K562 (cell line): ENCODE measurements at regions not wholly inside any gene's neighbourhood (a gene's known extent, or its start where the extent isn't known, plus 50 kb on each side); places are given as distances from the start of the nearest gene placed in this dataset.

Experiments used
- ATAC-seq: fragments of 200-7000 bp; cut with Tn5 transposase; 3 replicates; pipeline ENCODE4 v1.9.1; 2020; ENCODE audit warnings: moderate library complexity
- BruUV-seq: library from RNA; stranded (reverse); fragments of 400-500 nt; replicated peaks from 2 replicates; lab custom pipeline; 2021; lab: Mats Ljungman, UMichigan
- CTCF ChIA-PET: fragments of 300-600 bp; formaldehyde crosslinking; extraction: SDS; loops from one replicate; lab custom pipeline; 2021; ENCODE audit warnings: low intra/inter-chr PET ratio; lab: Yijun Ruan, JAX
- POLR2A ChIA-PET: fragments of 300-600, 350-650 bp; sonication (Branson Sonifier 250); formaldehyde crosslinking; extraction: SDS; loops from one replicate; lab custom pipeline; 2021; ENCODE audit warnings: antibody characterized with exemption, inconsistent platforms; lab: Yijun Ruan, JAX
- DNase-seq, 4 experiments: peaks; one replicate each; pipeline versions ENCODE4 v3.0.0 to v3.0.0-alpha.2; 2011 to 2018; ENCODE audit warnings: low spot score in 3 of 4, mixed read lengths in 3 of 4; ENCODE audit errors: extremely low read depth in 1 of 4
- FAIRE-seq: peaks from 2 replicates; lab custom pipeline; 2011; peaks lifted over from hg19 to GRCh38; lab: Jason Lieb, UNC
- H2AFZ ChIP-seq: 2 replicates; pipeline ENCODE4 v1.6.0; 2011; ENCODE audit warnings: low read depth, low read length, control low read depth, inconsistent platforms
- H3K27ac ChIP-seq: fragments of 200-600 bp; 3 replicates; pipeline ENCODE4 v1.8.0; 2011; ENCODE audit warnings: low read depth, mild to moderate bottlenecking, control low read depth, inconsistent platforms, low read length, moderate library complexity, mixed read lengths; ENCODE audit errors: extremely low read depth
- H3K27me3 ChIP-seq, 2 experiments: fragments of 300-600 bp in 1 of 2; 2 replicates in 1 of 2; 3 replicates in 1 of 2; pipeline versions ENCODE4 v1.6.0 to v1.8.0; 2011; ENCODE audit warnings: inconsistent platforms in 2 of 2, low read length in 2 of 2, mild to moderate bottlenecking in 1 of 2, mixed read lengths in 1 of 2, moderate library complexity in 1 of 2; ENCODE audit not compliant: control insufficient read depth in 2 of 2, insufficient read depth in 2 of 2
- H3K36me3 ChIP-seq: fragments of 300-600 bp; 3 replicates; pipeline ENCODE4 v1.8.0; 2011; ENCODE audit warnings: mild to moderate bottlenecking, low read length, inconsistent platforms; ENCODE audit not compliant: control insufficient read depth, insufficient read depth
- H3K4me1 ChIP-seq, 2 experiments: fragments of 200-600 bp in 1 of 2; replicated peaks in 1 of 2; 2 replicates in 1 of 2; 3 replicates in 1 of 2; pipeline versions ENCODE4 v1.5.1 to v1.8.0; 2011; ENCODE audit warnings: inconsistent platforms in 2 of 2, low read length in 2 of 2, mild to moderate bottlenecking in 1 of 2, mixed read lengths in 1 of 2, moderate library complexity in 1 of 2; ENCODE audit not compliant: control insufficient read depth in 2 of 2, insufficient read depth in 2 of 2
- H3K4me2 ChIP-seq: 2 replicates; pipeline ENCODE4 v1.6.1; 2011; ENCODE audit warnings: low read length, control low read depth, inconsistent platforms, mixed read lengths; ENCODE audit not compliant: insufficient read depth
- H3K4me3 ChIP-seq: fragments of 200-600 bp; sonication (generic), shearing (Covaris generic); 2 replicates; pipeline ENCODE4 v1.5.1; 2016; ENCODE audit warnings: control low read depth, inconsistent platforms
- H3K79me2 ChIP-seq: fragments of 200-600 bp; 3 replicates; pipeline ENCODE4 v1.8.0; 2011; ENCODE audit warnings: low read length, inconsistent platforms; ENCODE audit not compliant: control insufficient read depth, insufficient read depth
- H3K9ac ChIP-seq, 2 experiments: 2 replicates each; pipeline versions ENCODE4 v1.6.0 to v1.6.1; 2011; ENCODE audit warnings: low read depth in 2 of 2, low read length in 2 of 2, control low read depth in 1 of 2, inconsistent platforms in 1 of 2, mild to moderate bottlenecking in 1 of 2, mixed read lengths in 1 of 2; ENCODE audit not compliant: insufficient read depth in 1 of 2
- H3K9me1 ChIP-seq: one replicate; pipeline ENCODE4 v1.6.0; 2011; ENCODE audit warnings: inconsistent platforms, mild to moderate bottlenecking, low read length, moderate library complexity; ENCODE audit not compliant: control insufficient read depth, insufficient read depth
- H3K9me3 ChIP-seq: replicated peaks from 2 replicates; pipeline ENCODE4 v1.5.1; 2011; ENCODE audit warnings: low read depth, low read length, inconsistent platforms; ENCODE audit not compliant: control insufficient read depth, insufficient read depth
- H4K20me1 ChIP-seq: replicated peaks from 2 replicates; pipeline ENCODE4 v1.6.1; 2011; ENCODE audit warnings: low read length, inconsistent platforms, mixed read lengths; ENCODE audit not compliant: control insufficient read depth, insufficient read depth
- E2F1 ChIP-seq: sonication (generic); formaldehyde crosslinking; IDR thresholded peaks from 2 replicates; pipeline ENCODE4 v1.8.1; 2023; ENCODE audit warnings: mild to moderate bottlenecking, missing genetic modification reagents, moderate library complexity
- KDM4B ChIP-seq, 2 experiments: fragments of 450-650 bp in 1 of 2; sonication (generic) in 1 of 2; IDR thresholded peaks; 2 replicates each; pipeline ENCODE4 v1.6.1; 2016 to 2017; ENCODE audit warnings: borderline replicate concordance in 2 of 2, antibody characterized with exemption in 1 of 2, low read depth in 1 of 2, mild to moderate bottlenecking in 1 of 2
- MAFF ChIP-seq: IDR thresholded peaks from 2 replicates; pipeline ENCODE4 v1.6.1; 2012; ENCODE audit warnings: low read length, improper control_type of control experiment
- NBN ChIP-seq: fragments of 450-650 bp; IDR thresholded peaks from 2 replicates; pipeline ENCODE4 v1.6.1; 2016; ENCODE audit warnings: low read depth, mild to moderate bottlenecking
- PBX2 ChIP-seq, 2 experiments: IDR thresholded peaks in 1 of 2; conservative IDR thresholded peaks in 1 of 2; 2 replicates each; pipeline ENCODE4 v1.6.1; 2016; ENCODE audit warnings: low read depth in 2 of 2, mild to moderate bottlenecking in 1 of 2, missing compliant biosample characterization in 1 of 2, missing genetic modification characterization in 1 of 2, moderate library complexity in 1 of 2
- SMAD4 ChIP-seq: fragments of 250-450 bp; sonication (Bioruptor Pico); conservative IDR thresholded peaks from 2 replicates; pipeline ENCODE4 v1.8.0; 2021; ENCODE audit warnings: inconsistent platforms, mild to moderate bottlenecking, moderate library complexity
- SREBF1 ChIP-seq: fragments of 150-350 bp; IDR thresholded peaks from 2 replicates; pipeline ENCODE4 v1.6.1; 2014; ENCODE audit warnings: antibody characterized with exemption, low read depth, low read length, borderline replicate concordance
- TEAD4 ChIP-seq, 2 experiments: sonication (generic) in 1 of 2; formaldehyde crosslinking in 1 of 2; IDR thresholded peaks; 2 replicates each; pipeline versions ENCODE4 v1.6.1 to v1.8.0; 2012 to 2022; ENCODE audit warnings: borderline replicate concordance in 1 of 2, inconsistent platforms in 1 of 2, low read length in 1 of 2, mild to moderate bottlenecking in 1 of 2, missing genetic modification reagents in 1 of 2
- ZNF436 ChIP-seq: fragments of 250-450, 450-650 bp; sonication (Bioruptor Pico); formaldehyde crosslinking; IDR thresholded peaks from 2 replicates; pipeline ENCODE4 v1.7.0; 2020; ENCODE audit warnings: mild to moderate bottlenecking
- ZNF717 ChIP-seq: fragments of 250-450 bp; sonication (Bioruptor Pico); IDR thresholded peaks from 2 replicates; pipeline ENCODE4 v1.5.0; 2021
- ZNF778 ChIP-seq: fragments of 450-650 bp; formaldehyde crosslinking; IDR thresholded peaks from 2 replicates; pipeline ENCODE4 v1.4.0; 2020; ENCODE audit warnings: mild to moderate bottlenecking, moderate library complexity
- WGBS: fragments of 100-300 bp; shearing (Covaris generic); methylation state at CpG from one replicate; pipeline ENCODE4 v1.1.6; 2016; ENCODE audit warnings: low coverage, mixed read lengths; ENCODE audit not compliant: insufficient coverage; ENCODE audit errors: missing lambda C conversion rate; 5-methylcytosine and 5-hydroxymethylcytosine counted together
- in situ Hi-C: fragments of 300-500 bp; cut with MboI; formaldehyde crosslinking; loops from 4 replicates; pipeline ENCODE4 v1.15.0; 2018; ENCODE audit warnings: inconsistent platforms, mixed read lengths
- intact Hi-C: fragments of 100-400 bp; cut with micrococcal nuclease; formaldehyde crosslinking; loops from 2 replicates; pipeline ENCODE4 v1.14.2; 2022

- in situ Hi-C loops, result no loop called here
- Histone ChIP-seq H3K4me3 (no peak overlapping the region), H4K20me1 (no peaks in the 10 kb centered on the region), H3K9ac (no peak overlapping the region), H3K79me2 (no peaks in the 10 kb centered on the region), H3K36me3 (no peaks in the 10 kb centered on the region), H3K9me1 (no peaks in the 10 kb centered on the region), H3K9me3 (no peaks in the 10 kb centered on the region), H3K4me1 (no peaks in the 10 kb centered on the region), H2AFZ (no peak overlapping the region), H3K27me3 (no peaks in the 10 kb centered on the region), H3K27ac (no peak overlapping the region), H3K4me2 (no peak overlapping the region)
- BruUV-seq, result no TSS peak
- ChIA-PET CTCF (no interaction called here), POLR2A (interaction anchor here (1.5 kb wide), 1 partner anchor 14 kb away, joined by 4 read pairs; no protein-coding TSS in a partner anchor)
- ATAC-seq (no peak), FAIRE-seq (no peak), DNase-seq (no peak)
- intact Hi-C loops, result no loop called here
- TF ChIP-seq SREBF1 (no peak), TEAD4 (IDR thresholded peaks at IDR 0.05; ENCODE audit: low read length) (no peak), TEAD4 (CRISPR knock-in tag; IDR thresholded peaks at IDR 0.05; ENCODE audit: borderline replicate concordance) (no peak), ZNF778 (CRISPR knock-in tag) (no peak), E2F1 (CRISPR knock-in tag) (no peak), PBX2 (CRISPR knock-in tag; IDR thresholded peaks at IDR 0.05; ENCODE audit: low read depth) (no peak), PBX2 (tag; conservative IDR thresholded peaks at IDR 0.05; ENCODE audit: low read depth) (no peak), SMAD4 (CRISPR knock-in tag) (no peak), ZNF436 (CRISPR knock-in tag) (no peak), NBN (no peak), KDM4B (IDR thresholded peaks at IDR 0.05; ENCODE audit: borderline replicate concordance in 2 of 2, low read depth in 1 of 2) (no peak), ZNF717 (no peak), MAFF (no peak)
- WGBS, result 11% methylated on average over 3 of the region's 3 CpGs
These were observed 101.9 kb downstream of the MTRR start for GRCh38 chr5:7970816-7971215.
